ENCODE measurements at regions not wholly inside any gene's neighbourhood (a gene's known extent, or its start where the extent isn't known, plus 50 kb on each side); places are given as distances from the start of the nearest gene placed in this dataset.

- TF ChIP-seq CTCF (IDR thresholded peaks at IDR 0.05; ENCODE audit: control extremely low read depth, extremely low read depth, low read depth, missing control alignments), result no peak
- no peak for DNase-seq (ENCODE audit: extremely low spot score)
These were observed 99.2 kb downstream of the PSMG1 start for GRCh38 chr21:39084073-39084472.

GRCh38 chr21:39083377-39084008, 99.8 kb downstream of the PSMG1 start:
- TF ChIP-seq CTCF (IDR thresholded peaks at IDR 0.05; ENCODE audit: control extremely low read depth, extremely low read depth, low read depth, missing control alignments), result no peak
- CTCF ChIA-PET, result no interaction called here
- POLR2A ChIA-PET, result no interaction called here
- no peak for DNase-seq (ENCODE audit: extremely low spot score)

More at GRCh38 chr21:39084073-39084472, 99.2 kb downstream of the PSMG1 start:
- CTCF ChIA-PET, result no interaction called here
- POLR2A ChIA-PET, result no interaction called here

- no peak for TF ChIP-seq CTCF (IDR thresholded peaks at IDR 0.05; ENCODE audit: control extremely low read depth, extremely low read depth, low read depth, missing control alignments)
- CTCF ChIA-PET, result no interaction called here
- no peak for DNase-seq (ENCODE audit: extremely low spot score)
- POLR2A ChIA-PET, result no interaction called here
These were observed 100.4 kb downstream of the PSMG1 start for GRCh38 chr21:39082656-39083376.

- ChIA-PET CTCF (no interaction called here), POLR2A (no interaction called here)
- TF ChIP-seq CTCF (IDR thresholded peaks at IDR 0.05; ENCODE audit: control extremely low read depth, extremely low read depth, low read depth, missing control alignments), result no peak
- no peak for DNase-seq (ENCODE audit: extremely low spot score)
These were observed 102.9 kb downstream of the PSMG1 start for GRCh38 chr21:39080366-39080765.

- TF ChIP-seq CTCF (IDR thresholded peaks at IDR 0.05; ENCODE audit: control extremely low read depth, extremely low read depth, low read depth, missing control alignments), result no peak
- POLR2A ChIA-PET, result no interaction called here
- CTCF ChIA-PET, result no interaction called here
- DNase-seq (ENCODE audit: extremely low spot score), result no peak
These were observed 103.6 kb downstream of the PSMG1 start for GRCh38 chr21:39079617-39080016.

GRCh38 chr21:39078322-39079065, 104.8 kb downstream of the PSMG1 start:
- no peak for DNase-seq (ENCODE audit: extremely low spot score)
- no peak for TF ChIP-seq CTCF (IDR thresholded peaks at IDR 0.05; ENCODE audit: control extremely low read depth, extremely low read depth, low read depth, missing control alignments)
- CTCF ChIA-PET, result no interaction called here
- POLR2A ChIA-PET, result no interaction called here
